HepG2 (cell line): ENCODE measurements at regions not wholly inside any gene's neighbourhood (a gene's known extent, or its start where the extent isn't known, plus 50 kb on each side); places are given as distances from the start of the nearest gene placed in this dataset.
"Not testable (repeated sequence)": the region's sequence is repeated elsewhere in the genome, so short reads cannot be mapped to it uniquely, and the experiment has no call there.

Experiments used
- CREM ChIP-seq, 2 experiments: sonication (generic) in 1 of 2; formaldehyde crosslinking in 1 of 2; IDR thresholded peaks; 2 replicates each; pipeline versions ENCODE4 v1.4.0 to v1.6.1; 2016 to 2020; ENCODE audit warnings: antibody characterized with exemption in 1 of 2, mild to moderate bottlenecking in 1 of 2, missing genetic modification reagents in 1 of 2
- CTCF ChIP-seq: sonication (generic); formaldehyde crosslinking; IDR thresholded peaks from 2 replicates; pipeline ENCODE4 v1.5.0; 2020; ENCODE audit warnings: mild to moderate bottlenecking, missing genetic modification reagents, moderate library complexity
- EHMT2 ChIP-seq: fragments of 200-600 bp; sonication (generic); IDR thresholded peaks from 2 replicates; pipeline ENCODE4 v1.7.0; 2017; ENCODE audit warnings: antibody characterized with exemption, low read depth, low read length, borderline replicate concordance
- GABPA ChIP-seq, 2 experiments: IDR thresholded peaks; 2 replicates each; pipeline ENCODE4 v1.6.1; 2011 to 2016; ENCODE audit warnings: low read depth in 2 of 2, low read length in 1 of 2, missing biosample characterization in 1 of 2, missing genetic modification characterization in 1 of 2
- MYC ChIP-seq: sonication (generic); formaldehyde crosslinking; IDR thresholded peaks from 2 replicates; pipeline ENCODE4 v1.9.0; 2021; ENCODE audit warnings: missing genetic modification reagents, borderline replicate concordance
- PATZ1 ChIP-seq: sonication (generic); formaldehyde crosslinking; IDR thresholded peaks from 2 replicates; pipeline ENCODE4 v1.4.0; 2020; ENCODE audit warnings: missing genetic modification reagents
- POLR2A ChIP-seq, 2 experiments: IDR thresholded peaks; 2 replicates each; pipeline ENCODE4 v1.6.1; 2011; ENCODE audit warnings: low read depth in 2 of 2, low read length in 2 of 2, mild to moderate bottlenecking in 1 of 2, moderate library complexity in 1 of 2; ENCODE audit not compliant: insufficient read depth in 1 of 2
- SOX5 ChIP-seq: IDR thresholded peaks from 2 replicates; pipeline ENCODE4 v1.6.1; 2016; ENCODE audit warnings: borderline replicate concordance
- SRF ChIP-seq: IDR thresholded peaks from 2 replicates; pipeline ENCODE4 v1.6.1; 2011; ENCODE audit warnings: mild to moderate bottlenecking, low read depth, low read length, moderate library complexity
- SRSF9 ChIP-seq: fragments of 200-400 bp; formaldehyde crosslinking; IDR thresholded peaks from 2 replicates; pipeline ENCODE4 v1.6.1; 2018; ENCODE audit warnings: borderline replicate concordance, mild to moderate bottlenecking, low read depth, low read length; ENCODE audit not compliant: insufficient read depth, poor library complexity, severe bottlenecking
- TERF1 ChIP-seq: sonication (generic); formaldehyde crosslinking; IDR thresholded peaks from 2 replicates; pipeline ENCODE4 v1.8.0; 2022; ENCODE audit warnings: mild to moderate bottlenecking, missing genetic modification reagents, moderate library complexity
- ZFP41 ChIP-seq: sonication (generic); formaldehyde crosslinking; IDR thresholded peaks from 2 replicates; pipeline ENCODE4 v1.4.0; 2020; ENCODE audit warnings: mild to moderate bottlenecking, missing genetic modification reagents, borderline replicate concordance
- ZNF292 ChIP-seq: sonication (generic); formaldehyde crosslinking; IDR thresholded peaks from 2 replicates; pipeline ENCODE4 v1.8.1; 2022; ENCODE audit warnings: mild to moderate bottlenecking, low read depth, missing genetic modification reagents, borderline replicate concordance
- ZNF441 ChIP-seq: sonication (generic); formaldehyde crosslinking; IDR thresholded peaks from 2 replicates; pipeline ENCODE4 v1.7.0; 2021; ENCODE audit warnings: missing genetic modification reagents, borderline replicate concordance

GRCh38 chrX:40951407-40951806 lies 133.8 kb upstream of the USP9X start:
- TF ChIP-seq SRSF9; CTCF; CREM (IDR thresholded peaks at IDR 0.05); CREM (CRISPR knock-in tag; IDR thresholded peaks at IDR 0.05); ZNF441 (CRISPR knock-in tag); MYC (CRISPR knock-in tag); SOX5 (CRISPR knock-in tag); ZFP41 (CRISPR knock-in tag); ZNF292; GABPA (IDR thresholded peaks at IDR 0.05; ENCODE audit: low read depth, low read length); GABPA (CRISPR knock-in tag; IDR thresholded peaks at IDR 0.05; ENCODE audit: low read depth); SRF; POLR2A (IDR thresholded peaks at IDR 0.05; ENCODE audit: insufficient read depth in 1 of 2, low read depth in 2 of 2, low read length in 2 of 2); EHMT2; TERF1; PATZ1: not testable (repeated sequence)
